Body of pancreas (tissue), 4 donors: ENCODE measurements at regions not wholly inside any gene's neighbourhood (a gene's known extent, or its start where the extent isn't known, plus 50 kb on each side); places are given as distances from the start of the nearest gene placed in this dataset.

Experiments used
- POLR2A ChIP-seq, 3 donors: fragments of 450-650 bp; IDR thresholded peaks; one replicate each; pipeline ENCODE4 v1.6.1; 2016; ENCODE audit warnings: antibody characterized with exemption in 3 of 3, mild to moderate bottlenecking in 2 of 3
- TF ChIP-seq, protein P1 (sequence below), 7 experiments: fragments of 450-650 bp in 4 of 7; fragments of 200-600 bp in 3 of 7; sonication (generic) in 3 of 7; IDR thresholded peaks; one replicate each; pipeline ENCODE4 v1.5.1; 2016 to 2019; ENCODE audit warnings: antibody characterized with exemption in 7 of 7

DNA sequence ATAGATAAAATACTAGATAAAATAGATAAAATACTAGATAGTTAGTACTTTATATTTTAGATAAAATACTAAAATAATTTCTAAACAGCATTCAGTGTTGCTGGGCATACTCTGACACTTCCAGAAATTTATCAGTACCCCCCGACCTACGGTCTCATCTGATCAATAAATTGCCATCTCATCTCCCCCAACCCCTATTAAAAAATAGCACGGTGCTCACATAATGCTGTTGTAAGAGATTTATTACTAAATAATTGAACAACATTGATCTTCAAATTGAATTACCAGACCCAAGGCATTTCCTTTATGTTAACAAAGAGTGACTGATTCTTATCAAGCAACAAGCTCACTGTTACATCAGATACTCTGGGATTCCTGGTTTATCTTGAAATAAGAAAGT is 300.9 kb downstream of the CBLN4 start:
- TF ChIP-seq, protein P1, sequence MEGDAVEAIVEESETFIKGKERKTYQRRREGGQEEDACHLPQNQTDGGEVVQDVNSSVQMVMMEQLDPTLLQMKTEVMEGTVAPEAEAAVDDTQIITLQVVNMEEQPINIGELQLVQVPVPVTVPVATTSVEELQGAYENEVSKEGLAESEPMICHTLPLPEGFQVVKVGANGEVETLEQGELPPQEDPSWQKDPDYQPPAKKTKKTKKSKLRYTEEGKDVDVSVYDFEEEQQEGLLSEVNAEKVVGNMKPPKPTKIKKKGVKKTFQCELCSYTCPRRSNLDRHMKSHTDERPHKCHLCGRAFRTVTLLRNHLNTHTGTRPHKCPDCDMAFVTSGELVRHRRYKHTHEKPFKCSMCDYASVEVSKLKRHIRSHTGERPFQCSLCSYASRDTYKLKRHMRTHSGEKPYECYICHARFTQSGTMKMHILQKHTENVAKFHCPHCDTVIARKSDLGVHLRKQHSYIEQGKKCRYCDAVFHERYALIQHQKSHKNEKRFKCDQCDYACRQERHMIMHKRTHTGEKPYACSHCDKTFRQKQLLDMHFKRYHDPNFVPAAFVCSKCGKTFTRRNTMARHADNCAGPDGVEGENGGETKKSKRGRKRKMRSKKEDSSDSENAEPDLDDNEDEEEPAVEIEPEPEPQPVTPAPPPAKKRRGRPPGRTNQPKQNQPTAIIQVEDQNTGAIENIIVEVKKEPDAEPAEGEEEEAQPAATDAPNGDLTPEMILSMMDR (IDR thresholded peaks at IDR 0.05): no peak
- TF ChIP-seq POLR2A (IDR thresholded peaks at IDR 0.05): no peak
